Activated naive CD4-positive, alpha-beta T cell treated with anti-CD3 and anti-CD28 coated beads, Interleukin-2, amount 10 ng/mL, durations not matched to agents 7 days and 5 days (primary cell): ENCODE measurements at regions not wholly inside any gene's neighbourhood (a gene's known extent, or its start where the extent isn't known, plus 50 kb on each side); places are given as distances from the start of the nearest gene placed in this dataset.

Source experiments
- CTCF ChIA-PET: fragments of 350-600 bp; sonication (Branson Sonifier 250); formaldehyde crosslinking; loops from one replicate; lab custom pipeline; 2021; ENCODE audit warnings: antibody characterized with exemption; lab: Charles Lee
- DNase-seq: peaks from one replicate; pipeline ENCODE4 v3.0.0-alpha.2; 2020
- H3K27ac Mint-ChIP-seq: one replicate; pipeline ENCODE4 v1.8.0; 2021; ENCODE audit warnings: mild to moderate bottlenecking, moderate library complexity, mixed read lengths
- H3K27me3 Mint-ChIP-seq: one replicate; pipeline ENCODE4 v1.8.0; 2021; ENCODE audit warnings: mild to moderate bottlenecking, mixed read lengths
- H3K36me3 Mint-ChIP-seq: one replicate; pipeline ENCODE4 v1.8.0; 2021; ENCODE audit warnings: mixed read lengths
- H3K4me1 Mint-ChIP-seq: one replicate; pipeline ENCODE4 v1.8.0; 2021; ENCODE audit warnings: mixed read lengths
- H3K4me3 Mint-ChIP-seq: one replicate; pipeline ENCODE4 v1.8.0; 2021; ENCODE audit warnings: mild to moderate bottlenecking, moderate library complexity, mixed read lengths
- H3K9me3 Mint-ChIP-seq: one replicate; pipeline ENCODE4 v1.8.0; 2021; ENCODE audit warnings: mixed read lengths

- CTCF ChIA-PET: no interaction called here
- Mint-ChIP-seq H3K4me1 (peaks cover 24% of the 10 kb centered on the region), H3K4me3 (no peak overlapping the region), H3K27me3 (peaks cover 42% of the 10 kb centered on the region), H3K36me3 (peaks cover 3% of the 10 kb centered on the region), H3K27ac (no peak overlapping the region), H3K9me3 (no peaks in the 10 kb centered on the region)
- DNase-seq: no peak
Observed at GRCh38 chr17:77687417-77687816, 271.1 kb upstream of the TNRC6C start.

GRCh38 chr17:77687921-77688320 lies 270.6 kb upstream of the TNRC6C start:
- Mint-ChIP-seq H3K4me1 (peaks cover 29% of the 10 kb centered on the region), H3K27ac (no peak overlapping the region), H3K36me3 (peaks cover 3% of the 10 kb centered on the region), H3K4me3 (no peak overlapping the region), H3K27me3 (peaks cover 44% of the 10 kb centered on the region), H3K9me3 (no peaks in the 10 kb centered on the region)
- CTCF ChIA-PET: no interaction called here
- no peak for DNase-seq

GRCh38 chr17:77688369-77688768 lies 270.1 kb upstream of the TNRC6C start:
- Mint-ChIP-seq H3K36me3 (peaks cover 3% of the 10 kb centered on the region), H3K27ac (no peak overlapping the region), H3K4me3 (no peak overlapping the region), H3K27me3 (peaks cover 49% of the 10 kb centered on the region), H3K4me1 (peaks cover 33% of the 10 kb centered on the region), H3K9me3 (no peaks in the 10 kb centered on the region)
- no peak for DNase-seq
- CTCF ChIA-PET: no interaction called here

- DNase-seq: peak; percentile 55
- CTCF ChIA-PET: interaction anchor here (1.5 kb wide), 1 partner anchor 148 kb away, joined by 4 read pairs; no protein-coding TSS in a partner anchor
- H3K4me3 Mint-ChIP-seq: no peak overlapping the region
- peaks cover 3% of the 10 kb centered on the region for H3K36me3 Mint-ChIP-seq
- peaks cover 67% of the 10 kb centered on the region for H3K27me3 Mint-ChIP-seq
- peak overlapping the region; percentile 39 for H3K27ac Mint-ChIP-seq
- peaks cover 44% of the 10 kb centered on the region for H3K4me1 Mint-ChIP-seq
- no peaks in the 10 kb centered on the region for H3K9me3 Mint-ChIP-seq
Observed at GRCh38 chr17:77690271-77691161, 268.0 kb upstream of the TNRC6C start.

GRCh38 chr17:77691216-77692085 lies 267.1 kb upstream of the TNRC6C start:
- Mint-ChIP-seq H3K36me3 (peaks cover 3% of the 10 kb centered on the region), H3K4me3 (no peak overlapping the region), H3K4me1 (peaks cover 52% of the 10 kb centered on the region), H3K27me3 (peaks cover 69% of the 10 kb centered on the region), H3K9me3 (no peaks in the 10 kb centered on the region), H3K27ac (peak overlapping the region; percentile 68)
- CTCF ChIA-PET: interaction anchor here (1.5 kb wide), 1 partner anchor 149 kb away, joined by 4 read pairs; no protein-coding TSS in a partner anchor
- DNase-seq: no peak

- peak; percentile 45 for DNase-seq
- H3K36me3 Mint-ChIP-seq: peaks cover 3% of the 10 kb centered on the region
- H3K27me3 Mint-ChIP-seq: peaks cover 75% of the 10 kb centered on the region
- CTCF ChIA-PET: no interaction called here
- H3K4me1 Mint-ChIP-seq: peaks cover 60% of the 10 kb centered on the region
- H3K4me3 Mint-ChIP-seq: peak overlapping the region; percentile 25
- H3K27ac Mint-ChIP-seq: peak overlapping the region; percentile 78
- H3K9me3 Mint-ChIP-seq: no peaks in the 10 kb centered on the region
Observed at GRCh38 chr17:77692571-77693161, 265.8 kb upstream of the TNRC6C start.

GRCh38 chr17:77693301-77693700 lies 265.2 kb upstream of the TNRC6C start:
- peaks cover 75% of the 10 kb centered on the region for H3K27me3 Mint-ChIP-seq
- peaks cover 60% of the 10 kb centered on the region for H3K4me1 Mint-ChIP-seq
- no peak overlapping the region for H3K4me3 Mint-ChIP-seq
- peaks cover 3% of the 10 kb centered on the region for H3K36me3 Mint-ChIP-seq
- H3K27ac Mint-ChIP-seq: no peak overlapping the region
- CTCF ChIA-PET: no interaction called here
- DNase-seq: no peak
- H3K9me3 Mint-ChIP-seq: no peaks in the 10 kb centered on the region

GRCh38 chr17:77693776-77694175 lies 264.7 kb upstream of the TNRC6C start:
- no peak for DNase-seq
- Mint-ChIP-seq H3K27me3 (peaks cover 78% of the 10 kb centered on the region), H3K4me3 (no peak overlapping the region), H3K4me1 (peaks cover 60% of the 10 kb centered on the region), H3K9me3 (no peaks in the 10 kb centered on the region), H3K27ac (no peak overlapping the region), H3K36me3 (peaks cover 3% of the 10 kb centered on the region)
- CTCF ChIA-PET: no interaction called here

GRCh38 chr17:77694391-77695363 lies 263.8 kb upstream of the TNRC6C start:
- Mint-ChIP-seq H3K27me3 (peaks cover 83% of the 10 kb centered on the region), H3K36me3 (peaks cover 3% of the 10 kb centered on the region), H3K4me3 (no peak overlapping the region), H3K4me1 (peaks cover 60% of the 10 kb centered on the region), H3K9me3 (no peaks in the 10 kb centered on the region), H3K27ac (no peak overlapping the region)
- CTCF ChIA-PET: interaction anchor here (0.6 kb wide), 1 partner anchor 347 kb away, joined by 3 read pairs; no protein-coding TSS in a partner anchor
- DNase-seq: no peak

- H3K4me1 Mint-ChIP-seq: peaks cover 56% of the 10 kb centered on the region
- H3K9me3 Mint-ChIP-seq: no peaks in the 10 kb centered on the region
- DNase-seq: no peak
- H3K27me3 Mint-ChIP-seq: peaks cover 86% of the 10 kb centered on the region
- CTCF ChIA-PET: no interaction called here
- no peak overlapping the region for H3K27ac Mint-ChIP-seq
- peaks cover 3% of the 10 kb centered on the region for H3K36me3 Mint-ChIP-seq
- no peak overlapping the region for H3K4me3 Mint-ChIP-seq
Observed at GRCh38 chr17:77695386-77695785, 263.1 kb upstream of the TNRC6C start.

GRCh38 chr17:77696151-77696720 lies 262.3 kb upstream of the TNRC6C start:
- H3K4me1 Mint-ChIP-seq: peaks cover 48% of the 10 kb centered on the region
- CTCF ChIA-PET: no interaction called here
- H3K4me3 Mint-ChIP-seq: no peak overlapping the region
- no peak for DNase-seq
- no peak overlapping the region for H3K27ac Mint-ChIP-seq
- peaks cover 4% of the 10 kb centered on the region for H3K9me3 Mint-ChIP-seq
- H3K27me3 Mint-ChIP-seq: peaks cover 90% of the 10 kb centered on the region
- peaks cover 3% of the 10 kb centered on the region for H3K36me3 Mint-ChIP-seq

- Mint-ChIP-seq H3K4me3 (no peak overlapping the region), H3K36me3 (peaks cover 4% of the 10 kb centered on the region), H3K9me3 (peaks cover 9% of the 10 kb centered on the region), H3K27ac (no peak overlapping the region), H3K4me1 (peaks cover 41% of the 10 kb centered on the region), H3K27me3 (peaks cover 89% of the 10 kb centered on the region)
- CTCF ChIA-PET: no interaction called here
- no peak for DNase-seq
Observed at GRCh38 chr17:77696721-77697460, 261.6 kb upstream of the TNRC6C start.
